GM12878 (cell line): ENCODE measurements at regions not wholly inside any gene's neighbourhood (a gene's known extent, or its start where the extent isn't known, plus 50 kb on each side); places are given as distances from the start of the nearest gene placed in this dataset.

Experiments
- SP1 ChIP-seq: IDR thresholded peaks from one replicate; pipeline ENCODE4 v1.6.1; 2011; ENCODE audit warnings: low read depth, low read length
- TF ChIP-seq, protein P1 (sequence below), 3 experiments: IDR thresholded peaks in 2 of 3; conservative IDR thresholded peaks in 1 of 3; 2 replicates each; pipeline ENCODE4 v1.5.1; 2011; ENCODE audit warnings: low read depth in 3 of 3, low read length in 3 of 3, mild to moderate bottlenecking in 3 of 3, control low read depth in 2 of 3, moderate library complexity in 2 of 3, inconsistent platforms in 1 of 3, mixed read lengths in 1 of 3; ENCODE audit not compliant: control insufficient read depth in 2 of 3, insufficient read depth in 1 of 3; ENCODE audit errors: extremely low read depth in 1 of 3

DNA sequence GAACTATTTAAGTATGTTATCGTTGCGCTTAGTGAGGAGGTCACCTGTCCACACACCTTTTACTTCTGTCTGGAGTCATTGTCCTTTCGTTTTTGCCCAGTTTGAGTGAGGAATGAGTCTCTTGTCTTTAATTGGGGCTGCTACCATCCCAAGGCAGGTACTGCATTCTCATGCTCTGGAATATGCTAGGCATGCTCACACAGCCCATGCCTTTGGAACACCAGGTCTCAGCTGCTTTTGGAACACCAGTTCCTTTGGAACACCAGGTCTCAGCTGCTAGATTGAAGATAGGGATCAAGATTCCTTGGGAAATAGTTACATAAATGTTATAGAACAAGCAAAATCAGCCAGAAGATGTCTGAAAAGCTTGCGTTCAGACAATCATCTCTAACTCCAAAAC, 73.1 kb downstream of the AREG start:
- TF ChIP-seq, protein P1, sequence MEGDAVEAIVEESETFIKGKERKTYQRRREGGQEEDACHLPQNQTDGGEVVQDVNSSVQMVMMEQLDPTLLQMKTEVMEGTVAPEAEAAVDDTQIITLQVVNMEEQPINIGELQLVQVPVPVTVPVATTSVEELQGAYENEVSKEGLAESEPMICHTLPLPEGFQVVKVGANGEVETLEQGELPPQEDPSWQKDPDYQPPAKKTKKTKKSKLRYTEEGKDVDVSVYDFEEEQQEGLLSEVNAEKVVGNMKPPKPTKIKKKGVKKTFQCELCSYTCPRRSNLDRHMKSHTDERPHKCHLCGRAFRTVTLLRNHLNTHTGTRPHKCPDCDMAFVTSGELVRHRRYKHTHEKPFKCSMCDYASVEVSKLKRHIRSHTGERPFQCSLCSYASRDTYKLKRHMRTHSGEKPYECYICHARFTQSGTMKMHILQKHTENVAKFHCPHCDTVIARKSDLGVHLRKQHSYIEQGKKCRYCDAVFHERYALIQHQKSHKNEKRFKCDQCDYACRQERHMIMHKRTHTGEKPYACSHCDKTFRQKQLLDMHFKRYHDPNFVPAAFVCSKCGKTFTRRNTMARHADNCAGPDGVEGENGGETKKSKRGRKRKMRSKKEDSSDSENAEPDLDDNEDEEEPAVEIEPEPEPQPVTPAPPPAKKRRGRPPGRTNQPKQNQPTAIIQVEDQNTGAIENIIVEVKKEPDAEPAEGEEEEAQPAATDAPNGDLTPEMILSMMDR (IDR thresholded peaks at IDR 0.05 in 2 of 3, conservative IDR thresholded peaks at IDR 0.05 in 1 of 3; ENCODE audit: control insufficient read depth in 2 of 3, extremely low read depth in 1 of 3, insufficient read depth in 1 of 3, low read depth in 3 of 3, low read length in 3 of 3) = no peak
- no peak for TF ChIP-seq SP1
